Inflammatory macrophage treated with lipopolysaccharide for 1 hour (primary cell): ENCODE measurements at regions not wholly inside any gene's neighbourhood (a gene's known extent, or its start where the extent isn't known, plus 50 kb on each side); places are given as distances from the start of the nearest gene placed in this dataset.

Source experiments
- DNase-seq, 2 donors: peaks; one replicate each; pipeline ENCODE4 v3.0.0-alpha.2; 2020 to 2022

DNA sequence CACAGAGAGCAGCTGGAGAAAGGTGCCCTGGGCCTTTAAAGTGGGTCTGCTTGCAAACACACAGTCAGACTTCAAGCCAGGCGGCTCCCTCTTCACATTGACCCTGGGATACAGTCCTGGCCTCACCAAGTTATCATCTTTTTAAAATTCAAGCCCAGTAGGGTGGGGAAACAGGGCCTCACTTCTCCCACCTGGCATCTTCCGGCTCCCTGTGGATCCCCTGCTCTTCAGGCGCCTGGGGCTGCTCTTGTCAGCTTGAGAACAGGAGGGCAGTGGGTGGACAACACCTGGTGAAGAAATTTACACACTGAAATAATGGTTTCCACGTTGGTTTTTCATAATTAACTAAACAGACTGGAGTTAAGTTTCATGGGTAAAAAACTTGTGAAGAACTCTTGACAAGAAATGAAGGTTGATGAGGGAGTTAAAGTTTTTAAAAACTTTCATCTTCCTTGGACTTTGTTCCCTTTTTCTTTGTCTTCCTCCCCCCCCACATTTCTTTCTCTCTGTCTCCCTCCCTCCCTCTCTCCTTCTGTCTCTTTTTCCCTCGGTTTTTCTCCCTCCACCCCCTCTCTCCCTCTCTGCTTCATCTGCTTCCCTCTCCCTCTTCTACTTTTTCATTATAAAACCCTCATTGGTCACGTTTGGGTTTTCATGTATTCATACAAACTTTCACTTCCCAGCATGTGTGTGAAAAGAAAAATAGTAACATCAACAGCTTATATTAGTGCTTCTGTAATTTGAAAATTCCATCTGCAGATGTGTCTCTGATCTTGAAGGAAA, 219.6 kb downstream of the DMRT2 start:
- no peak for DNase-seq

DNA sequence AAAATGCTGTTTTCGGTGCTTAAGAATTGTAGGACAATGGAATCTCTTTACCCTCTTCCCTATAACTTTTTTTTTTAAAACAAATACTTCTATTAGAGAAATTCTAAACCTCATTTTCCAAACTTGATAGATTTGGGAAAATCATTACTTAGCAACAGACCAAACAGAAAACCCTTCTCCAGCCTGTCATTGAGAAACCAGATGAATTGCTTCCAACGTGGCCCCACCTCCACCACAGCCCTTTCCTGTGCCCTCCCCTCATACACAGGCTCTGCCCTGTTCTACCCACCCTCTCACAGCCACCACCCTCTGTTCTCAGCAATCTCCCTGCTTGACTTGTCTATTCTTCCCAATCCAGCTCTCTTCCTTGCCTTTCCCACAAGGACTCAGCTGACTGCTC, 221.2 kb downstream of the DMRT2 start:
- DNase-seq = no peak

- DNase-seq = no peak
These were observed 221.6 kb downstream of the DMRT2 start for GRCh38 chr9:1271786-1272185.

- no peak for DNase-seq
These were observed 222.3 kb downstream of the DMRT2 start for GRCh38 chr9:1272488-1272887.

GRCh38 chr9:1273859-1274258, 223.7 kb downstream of the DMRT2 start:
- no peak for DNase-seq

DNA sequence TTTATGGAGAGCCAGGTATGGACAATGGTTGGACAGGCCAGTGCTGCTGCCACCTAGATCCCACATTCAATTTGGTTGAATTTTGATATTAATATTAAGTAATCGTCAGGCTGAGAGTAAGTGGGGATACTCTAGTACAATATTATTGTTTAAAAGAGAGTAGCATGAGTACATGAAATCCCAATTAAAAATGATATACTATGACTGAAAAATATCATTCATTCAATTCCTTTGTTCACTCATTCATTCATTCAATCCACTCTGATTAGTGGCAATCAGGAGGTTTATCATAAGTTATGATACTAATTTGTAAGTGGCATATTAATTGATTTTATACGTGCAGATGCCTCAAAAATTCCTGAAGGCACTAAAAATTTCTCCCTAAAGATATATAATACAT, 224.2 kb downstream of the DMRT2 start:
- DNase-seq = no peak

DNA sequence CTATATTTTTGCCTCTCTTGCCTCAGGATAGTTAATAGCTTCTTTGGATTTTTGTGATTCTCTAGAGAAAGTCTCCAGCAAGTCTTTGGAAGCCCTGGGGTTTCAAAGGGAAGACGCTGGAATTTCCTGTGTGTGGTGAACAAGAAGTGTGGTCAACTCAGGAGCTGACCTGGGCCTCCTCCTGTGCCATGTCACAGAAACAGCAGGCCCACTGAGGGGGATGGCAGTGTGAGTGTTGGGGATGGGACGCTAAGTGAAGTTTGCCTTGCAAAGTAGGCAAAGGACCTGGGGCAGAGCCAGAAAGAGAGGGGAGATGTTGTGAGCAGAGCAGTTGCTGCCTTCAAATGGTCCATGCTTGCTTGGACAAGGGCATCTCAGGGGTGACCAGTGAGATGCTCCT, 226.3 kb downstream of the DMRT2 start:
- DNase-seq = no peak

GRCh38 chr9:1284727-1285126, 234.6 kb downstream of the DMRT2 start:
- no peak for DNase-seq

GRCh38 chr9:1285526-1285925, 235.4 kb downstream of the DMRT2 start:
- no peak for DNase-seq

DNA sequence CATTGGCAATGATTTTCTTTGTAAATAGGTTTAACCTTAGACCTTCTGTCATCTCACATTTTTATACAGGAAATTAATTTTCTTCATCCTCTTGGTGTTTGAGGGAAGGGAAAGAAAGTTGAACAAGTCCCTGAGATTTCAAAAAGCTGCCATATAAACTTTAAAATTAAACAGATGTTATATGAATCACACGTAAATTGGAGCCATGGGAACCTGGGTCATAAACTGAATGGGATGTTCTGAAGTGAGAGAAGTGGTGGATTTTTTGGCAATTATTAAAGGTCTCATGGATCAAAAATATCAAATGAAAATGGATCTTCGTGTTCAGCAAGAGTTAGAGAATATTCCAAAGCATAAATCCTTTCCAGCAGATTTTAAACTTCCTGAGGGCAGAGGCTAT, 242.2 kb downstream of the DMRT2 start:
- no peak for DNase-seq

DNA sequence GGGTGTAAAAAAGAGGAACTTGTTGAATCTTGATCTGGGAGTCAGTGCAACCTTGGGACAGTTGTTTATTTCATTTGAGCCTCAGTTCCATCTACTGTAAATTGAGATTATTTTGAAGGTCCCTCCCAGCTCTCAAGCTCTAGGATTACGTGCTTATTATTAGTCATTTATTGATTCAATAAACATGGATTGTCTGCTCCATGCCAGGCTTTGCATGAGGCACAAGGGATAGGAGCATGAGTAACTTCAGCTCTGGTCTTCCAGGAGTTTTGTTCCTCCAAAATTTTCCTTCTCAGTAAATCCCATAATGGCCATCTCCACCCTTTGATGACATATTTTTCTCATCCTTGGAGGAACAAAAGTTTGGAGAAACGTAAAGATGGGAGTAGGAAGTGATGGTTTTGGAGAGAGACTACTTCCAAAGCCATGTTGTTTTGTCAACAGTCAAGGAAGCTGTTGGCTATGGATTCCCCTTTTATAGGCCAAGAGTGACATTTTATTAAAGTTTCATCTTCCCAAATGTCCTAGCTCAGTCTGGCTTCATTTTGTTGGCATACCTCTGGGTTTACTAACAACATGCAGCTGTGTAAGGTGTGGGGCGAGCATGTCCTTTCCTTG, 244.6 kb downstream of the DMRT2 start:
- no peak for DNase-seq

GRCh38 chr9:1296331-1296730, 246.2 kb downstream of the DMRT2 start:
- no peak for DNase-seq

DNA sequence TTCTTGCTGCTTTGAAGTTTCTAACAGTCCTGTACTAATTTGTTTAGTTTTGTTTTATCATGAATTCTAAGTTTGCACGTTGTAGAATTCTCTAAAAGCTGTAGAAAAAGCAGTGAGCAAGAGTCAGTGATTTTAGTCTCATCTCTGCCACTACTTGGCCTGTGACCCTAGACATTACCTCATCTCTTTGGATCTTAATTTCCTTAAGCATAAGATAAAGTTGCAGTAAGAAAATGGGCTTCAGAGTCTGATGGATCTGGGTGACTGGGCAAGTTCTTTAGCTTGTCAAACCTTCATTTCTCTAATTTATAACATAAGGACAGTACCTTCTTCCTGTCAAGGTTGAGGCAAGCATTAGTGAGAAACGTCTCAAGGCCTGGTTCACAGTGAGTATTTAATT, 247.9 kb downstream of the DMRT2 start:
- DNase-seq = no peak

DNA sequence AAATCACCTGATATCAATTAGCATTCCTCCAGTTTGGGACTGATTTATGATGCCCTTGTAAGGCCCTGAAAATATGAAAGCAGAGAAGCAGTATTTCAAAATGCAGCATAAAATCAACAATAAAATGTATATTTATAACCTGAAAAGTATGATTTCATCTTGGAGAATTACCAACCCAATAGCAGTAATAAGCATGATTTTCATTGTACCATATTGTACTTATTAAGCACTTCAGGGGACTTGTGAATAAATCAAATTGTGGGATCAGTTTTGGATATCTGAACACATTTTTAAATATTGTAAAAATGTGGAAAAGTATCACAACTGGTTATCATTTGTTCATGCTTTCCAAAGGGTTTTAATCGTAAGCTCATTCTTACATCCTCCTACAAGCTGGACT, 250.8 kb downstream of the DMRT2 start:
- no peak for DNase-seq

DNA sequence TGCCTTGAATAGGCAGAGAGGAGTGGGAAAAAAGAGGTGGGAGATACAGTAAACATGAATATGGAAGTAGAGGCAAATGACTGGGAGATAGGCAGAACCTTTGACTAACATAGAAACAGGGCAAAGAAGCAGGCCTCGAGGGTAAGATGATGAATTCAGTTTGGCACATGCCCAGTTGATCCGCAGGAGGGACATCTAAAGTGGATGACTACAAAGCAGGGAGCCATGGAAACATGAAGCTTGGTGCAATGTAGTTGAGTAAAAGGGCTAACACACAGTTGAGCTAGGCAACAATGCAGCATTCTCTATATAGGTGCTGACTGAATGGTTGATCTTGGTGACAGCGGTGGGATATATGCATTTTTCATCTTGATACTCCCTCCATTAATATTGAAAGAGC, 253.8 kb downstream of the DMRT2 start:
- DNase-seq = no peak

DNA sequence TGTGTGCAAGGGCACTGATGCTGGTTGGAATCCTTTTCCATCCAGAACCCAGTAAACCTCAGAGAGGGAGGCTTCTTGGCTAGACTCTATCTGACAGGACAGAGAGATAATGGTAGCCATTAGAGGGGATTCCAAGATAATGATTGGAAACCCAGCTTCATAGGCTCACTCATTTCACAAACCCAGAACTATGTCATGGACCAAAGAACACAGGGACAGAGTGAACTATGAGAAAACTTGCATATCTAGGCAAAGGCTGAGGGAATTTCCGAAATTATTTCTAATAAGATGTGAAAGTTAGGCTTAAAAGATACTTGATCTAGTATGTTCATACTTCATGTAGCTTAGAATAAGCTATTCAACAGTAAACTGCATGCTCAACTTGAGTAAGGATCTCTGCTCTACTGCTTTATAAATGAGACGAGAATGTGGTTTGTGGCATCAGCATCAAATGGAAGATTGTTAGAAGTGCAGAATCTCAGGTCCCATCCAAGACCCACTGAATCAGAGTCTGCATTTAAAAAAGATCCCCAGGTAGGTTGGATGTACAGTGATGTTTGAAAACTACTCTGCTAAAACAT, 261.4 kb downstream of the DMRT2 start:
- no peak for DNase-seq

- no peak for DNase-seq
These were observed 269.3 kb downstream of the DMRT2 start for GRCh38 chr9:1319436-1319835.

- DNase-seq = no peak
These were observed 269.9 kb downstream of the DMRT2 start for GRCh38 chr9:1320051-1320557.

GRCh38 chr9:1320607-1321195, 270.5 kb downstream of the DMRT2 start:
- no peak for DNase-seq

- no peak for DNase-seq
These were observed 277.3 kb downstream of the DMRT2 start for GRCh38 chr9:1327467-1327866.

DNA sequence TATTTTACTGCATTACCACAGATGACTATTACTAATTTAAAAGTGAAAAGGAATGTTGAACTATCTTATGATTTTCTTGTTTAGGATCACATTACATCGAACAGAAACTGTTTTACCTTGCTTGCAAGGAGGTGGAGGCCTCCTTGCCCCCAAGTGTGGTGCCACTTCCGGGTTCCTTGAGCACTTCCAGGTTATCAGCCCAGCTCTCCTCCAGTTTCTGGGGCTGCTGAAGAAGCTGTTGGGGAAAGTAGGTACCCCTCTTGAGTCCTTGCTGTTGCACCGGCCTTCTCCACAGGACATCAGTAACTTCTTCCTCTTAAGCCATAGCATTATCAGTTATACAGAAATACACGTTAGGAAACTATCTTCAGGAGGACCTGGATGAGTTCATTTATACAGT, 278.2 kb downstream of the DMRT2 start:
- no peak for DNase-seq

DNA sequence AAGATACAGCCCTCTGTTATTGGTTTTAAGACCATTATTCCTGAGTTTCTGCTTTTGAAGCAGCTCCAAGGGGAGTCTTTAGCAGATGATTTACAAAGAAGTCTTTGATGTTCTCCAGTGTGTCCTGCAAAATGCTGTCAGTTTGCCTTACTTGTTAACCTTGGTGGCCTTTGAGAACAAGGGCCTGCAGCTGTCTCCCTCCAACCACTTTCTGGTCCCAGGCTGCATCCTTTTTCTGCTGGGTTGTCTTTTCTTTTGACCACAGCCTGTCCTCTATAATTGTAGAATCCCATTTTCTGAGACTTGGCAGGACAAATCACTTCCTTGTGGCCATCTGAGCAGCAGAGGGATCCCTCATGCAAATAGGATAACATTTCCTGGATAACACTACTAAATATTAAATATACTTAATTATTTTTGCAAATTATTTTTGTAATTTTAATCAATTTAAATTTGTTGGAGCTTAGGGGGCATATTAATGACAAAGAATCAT, 281.4 kb downstream of the DMRT2 start:
- no peak for DNase-seq

- DNase-seq = no peak
These were observed 282.0 kb downstream of the DMRT2 start for GRCh38 chr9:1332156-1332555.

DNA sequence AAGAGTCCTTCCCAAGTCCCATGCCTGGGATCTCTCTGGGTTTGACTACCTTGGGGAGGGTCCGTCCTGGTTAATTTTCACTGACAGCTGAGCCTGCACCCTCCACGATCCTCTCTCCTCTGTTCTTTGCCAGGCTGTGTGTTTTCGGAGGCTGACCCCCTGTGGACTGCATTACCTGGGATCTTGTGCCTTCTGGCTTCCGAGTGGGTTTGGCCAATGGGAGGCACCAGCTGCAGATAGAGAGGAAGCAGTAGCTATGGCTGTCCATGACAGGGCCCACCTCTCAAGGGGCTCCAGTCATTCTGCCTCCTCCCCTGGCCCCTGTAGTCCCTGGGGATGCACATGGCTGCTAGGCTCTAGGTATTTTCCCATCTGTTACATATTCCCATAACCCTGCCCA, 285.0 kb downstream of the DMRT2 start:
- DNase-seq = no peak
